ENCODE measurements at regions not wholly inside any gene's neighbourhood (a gene's known extent, or its start where the extent isn't known, plus 50 kb on each side); places are given as distances from the start of the nearest gene placed in this dataset.
"Not testable (repeated sequence)": the region's sequence is repeated elsewhere in the genome, so short reads cannot be mapped to it uniquely, and the experiment has no call there.

- no peaks in the 10 kb centered on the region for H3K36me3 ChIP-seq (ENCODE audit: control insufficient read depth, insufficient read depth, low read length)
- Mint-ChIP-seq H3K4me1 (no peaks in the 10 kb centered on the region), H3K4me3 (no peak overlapping the region), H3K9me3 (peaks cover 17% of the 10 kb centered on the region), H3K27ac (no peak overlapping the region), H3K36me3 (ENCODE audit: low read depth) (no peaks in the 10 kb centered on the region), H3K27me3 (ENCODE audit: insufficient read depth) (no peaks in the 10 kb centered on the region)
- WGBS, 2 experiments (ENCODE audit: insufficient coverage in 1 of 2, insufficient read length in 1 of 2) = 89% methylated on average over 1 of the region's 1 CpG; no CpG with 5 or more reads in 1 of the 2 experiments
- no peaks in the 10 kb centered on the region for H3K27me3 ChIP-seq (ENCODE audit: control insufficient read depth, insufficient read depth, low read length, poor library complexity, severe bottlenecking)
- no peak overlapping the region for H3K9ac ChIP-seq (ENCODE audit: extremely low read depth, low read length, poor library complexity, severe bottlenecking)
- peaks cover 19% of the 10 kb centered on the region for H3K9me3 ChIP-seq (ENCODE audit: control insufficient read depth, low read length)
- TF ChIP-seq CTCF (conservative IDR thresholded peaks at IDR 0.05) = no peak
- no peak for DNase-seq
- no peak overlapping the region for H3K4me3 ChIP-seq (ENCODE audit: low read length)
- no peak overlapping the region for H3K27ac ChIP-seq (ENCODE audit: low read depth, low read length)
- no peaks in the 10 kb centered on the region for H3K4me1 ChIP-seq (ENCODE audit: control insufficient read depth, insufficient read depth, low read length)
These were observed 125.2 kb upstream of the TGFBR2 start for GRCh38 chr3:30481241-30481640.

GRCh38 chr3:30484229-30484628, 122.2 kb upstream of the TGFBR2 start:
- H3K9ac ChIP-seq (ENCODE audit: extremely low read depth, low read length, poor library complexity, severe bottlenecking); H3K27me3 Mint-ChIP-seq (ENCODE audit: insufficient read depth); H3K36me3 ChIP-seq (ENCODE audit: control insufficient read depth, insufficient read depth, low read length); H3K27ac ChIP-seq (ENCODE audit: low read depth, low read length); H3K4me3 Mint-ChIP-seq; DNase-seq; H3K27ac Mint-ChIP-seq; H3K4me1 Mint-ChIP-seq; H3K27me3 ChIP-seq (ENCODE audit: control insufficient read depth, insufficient read depth, low read length, poor library complexity, severe bottlenecking); H3K4me1 ChIP-seq (ENCODE audit: control insufficient read depth, insufficient read depth, low read length); H3K36me3 Mint-ChIP-seq (ENCODE audit: low read depth); H3K4me3 ChIP-seq (ENCODE audit: low read length): not testable (repeated sequence)
- 81 to 93% methylated on average over 3 of the region's 3 CpGs for WGBS, 2 experiments (ENCODE audit: insufficient coverage in 1 of 2, insufficient read length in 1 of 2)
- H3K9me3 Mint-ChIP-seq = peaks cover 15% of the 10 kb centered on the region
- H3K9me3 ChIP-seq (ENCODE audit: control insufficient read depth, low read length) = peaks cover 15% of the 10 kb centered on the region

GRCh38 chr3:30486368-30486767, 120.0 kb upstream of the TGFBR2 start:
- H3K36me3 Mint-ChIP-seq (ENCODE audit: low read depth) = no peaks in the 10 kb centered on the region
- Histone ChIP-seq H3K4me1 (ENCODE audit: control insufficient read depth, insufficient read depth, low read length) (no peaks in the 10 kb centered on the region), H3K27ac (ENCODE audit: low read depth, low read length) (no peak overlapping the region), H3K27me3 (ENCODE audit: control insufficient read depth, insufficient read depth, low read length, poor library complexity, severe bottlenecking) (no peaks in the 10 kb centered on the region), H3K36me3 (ENCODE audit: control insufficient read depth, insufficient read depth, low read length) (no peaks in the 10 kb centered on the region), H3K9me3 (ENCODE audit: control insufficient read depth, low read length) (no peaks in the 10 kb centered on the region), H3K4me3 (ENCODE audit: low read length) (no peak overlapping the region), H3K9ac (ENCODE audit: extremely low read depth, low read length, poor library complexity, severe bottlenecking) (no peak overlapping the region)
- TF ChIP-seq CTCF (conservative IDR thresholded peaks at IDR 0.05) = no peak
- no peaks in the 10 kb centered on the region for H3K9me3 Mint-ChIP-seq
- WGBS, 2 experiments (ENCODE audit: insufficient coverage in 1 of 2, insufficient read length in 1 of 2) = 86 to 94% methylated on average over 2 of the region's 2 CpGs
- no peak overlapping the region for H3K27ac Mint-ChIP-seq
- H3K4me1 Mint-ChIP-seq = no peaks in the 10 kb centered on the region
- no peak for DNase-seq
- H3K4me3 Mint-ChIP-seq = no peak overlapping the region
- no peaks in the 10 kb centered on the region for H3K27me3 Mint-ChIP-seq (ENCODE audit: insufficient read depth)

- no peaks in the 10 kb centered on the region for H3K36me3 ChIP-seq (ENCODE audit: control insufficient read depth, insufficient read depth, low read length)
- DNase-seq = no peak
- Mint-ChIP-seq H3K4me3 (no peak overlapping the region), H3K4me1 (no peaks in the 10 kb centered on the region), H3K9me3 (no peaks in the 10 kb centered on the region), H3K27ac (no peak overlapping the region), H3K36me3 (ENCODE audit: low read depth) (no peaks in the 10 kb centered on the region), H3K27me3 (ENCODE audit: insufficient read depth) (no peaks in the 10 kb centered on the region)
- no peaks in the 10 kb centered on the region for H3K4me1 ChIP-seq (ENCODE audit: control insufficient read depth, insufficient read depth, low read length)
- no peak for TF ChIP-seq CTCF (conservative IDR thresholded peaks at IDR 0.05)
- H3K9me3 ChIP-seq (ENCODE audit: control insufficient read depth, low read length) = no peaks in the 10 kb centered on the region
- H3K27ac ChIP-seq (ENCODE audit: low read depth, low read length) = no peak overlapping the region
- H3K4me3 ChIP-seq (ENCODE audit: low read length) = no peak overlapping the region
- no peak overlapping the region for H3K9ac ChIP-seq (ENCODE audit: extremely low read depth, low read length, poor library complexity, severe bottlenecking)
- 90 to 100% methylated on average over 3 to 4 of the region's 4 CpGs for WGBS, 2 experiments (ENCODE audit: insufficient coverage in 1 of 2, insufficient read length in 1 of 2)
- H3K27me3 ChIP-seq (ENCODE audit: control insufficient read depth, insufficient read depth, low read length, poor library complexity, severe bottlenecking) = no peaks in the 10 kb centered on the region
These were observed 118.2 kb upstream of the TGFBR2 start for GRCh38 chr3:30488070-30488756.

Measured in endodermal cell (in vitro differentiated cells).